Calu3 (cell line): ENCODE measurements at regions not wholly inside any gene's neighbourhood (a gene's known extent, or its start where the extent isn't known, plus 50 kb on each side); places are given as distances from the start of the nearest gene placed in this dataset.

Source experiments
- BruUV-seq: library from RNA; stranded (reverse); fragments of 400-500 nt; replicated peaks from 2 replicates; lab custom pipeline; 2021; lab: Mats Ljungman, UMichigan
- CTCF ChIA-PET: fragments of 300-600 bp; sonication (Branson Sonifier 250); formaldehyde crosslinking; loops from one replicate; lab custom pipeline; 2022; ENCODE audit warnings: antibody characterized with exemption; lab: Charles Lee
- DNase-seq: peaks from one replicate; pipeline ENCODE4 v3.0.0; 2022
- H3K27ac Mint-ChIP-seq: one replicate; pipeline ENCODE4 v1.8.0; 2022; ENCODE audit warnings: mixed read lengths; ENCODE audit not compliant: unreplicated experiment
- H3K27me3 Mint-ChIP-seq: one replicate; pipeline ENCODE4 v1.8.0; 2022; ENCODE audit warnings: mixed read lengths; ENCODE audit not compliant: unreplicated experiment
- H3K36me3 Mint-ChIP-seq: one replicate; pipeline ENCODE4 v1.8.0; 2022; ENCODE audit warnings: mild to moderate bottlenecking, moderate library complexity, mixed read lengths; ENCODE audit not compliant: insufficient read depth, unreplicated experiment
- H3K4me1 Mint-ChIP-seq: one replicate; pipeline ENCODE4 v1.8.0; 2022; ENCODE audit warnings: mild to moderate bottlenecking, low read depth, mixed read lengths; ENCODE audit not compliant: unreplicated experiment
- H3K4me3 Mint-ChIP-seq: one replicate; pipeline ENCODE4 v1.8.0; 2022; ENCODE audit warnings: mild to moderate bottlenecking, low read depth, moderate library complexity, mixed read lengths; ENCODE audit not compliant: unreplicated experiment
- H3K9me3 Mint-ChIP-seq: one replicate; pipeline ENCODE4 v1.8.0; 2022; ENCODE audit warnings: low read depth, mixed read lengths; ENCODE audit not compliant: unreplicated experiment
- CTCF ChIP-seq: fragments of 200-600 bp; IDR thresholded peaks from one replicate; pipeline ENCODE4 v1.8.0; 2022; ENCODE audit warnings: antibody characterized with exemption; ENCODE audit not compliant: unreplicated experiment
- intact Hi-C: fragments of 100-400 bp; cut with micrococcal nuclease; formaldehyde crosslinking; loops from one replicate; pipeline ENCODE4 v1.10.0; 2022; ENCODE audit not compliant: unreplicated experiment

GRCh38 chr14:98993818-98994217 is 278.2 kb downstream of the BCL11B start:
- intact Hi-C loops, result no loop called here
- no peak for TF ChIP-seq CTCF

GRCh38 chr14:98994561-98994960 is 277.4 kb downstream of the BCL11B start:
- H3K36me3 Mint-ChIP-seq, result no peaks in the 10 kb centered on the region
- H3K9me3 Mint-ChIP-seq, result peaks cover 2% of the 10 kb centered on the region
- peaks cover 11% of the 10 kb centered on the region for H3K4me1 Mint-ChIP-seq
- no TSS peak for BruUV-seq
- TF ChIP-seq CTCF, result no peak
- no peak overlapping the region for H3K27ac Mint-ChIP-seq
- H3K4me3 Mint-ChIP-seq, result no peak overlapping the region
- CTCF ChIA-PET, result no interaction called here
- peaks cover 14% of the 10 kb centered on the region for H3K27me3 Mint-ChIP-seq
- DNase-seq, result no peak
- intact Hi-C loops, result no loop called here

More at GRCh38 chr14:98993818-98994217, 278.2 kb downstream of the BCL11B start:
- Mint-ChIP-seq H3K9me3 (peaks cover 2% of the 10 kb centered on the region), H3K27me3 (peaks cover 14% of the 10 kb centered on the region), H3K4me1 (peaks cover 11% of the 10 kb centered on the region), H3K4me3 (no peak overlapping the region), H3K27ac (no peak overlapping the region), H3K36me3 (no peaks in the 10 kb centered on the region)
- no TSS peak for BruUV-seq
- no peak for DNase-seq
- CTCF ChIA-PET, result no interaction called here

- CTCF ChIA-PET, result no interaction called here
- intact Hi-C loops, result no loop called here
- no peak for DNase-seq
- Mint-ChIP-seq H3K4me3 (no peak overlapping the region), H3K4me1 (no peaks in the 10 kb centered on the region), H3K27me3 (no peaks in the 10 kb centered on the region), H3K36me3 (no peaks in the 10 kb centered on the region), H3K9me3 (no peaks in the 10 kb centered on the region), H3K27ac (no peak overlapping the region)
- TF ChIP-seq CTCF, result no peak
- BruUV-seq, result no TSS peak
Observed at GRCh38 chr14:98997526-98998205, 274.3 kb downstream of the BCL11B start.

- Mint-ChIP-seq H3K4me3 (no peak overlapping the region), H3K27ac (no peak overlapping the region), H3K9me3 (no peaks in the 10 kb centered on the region), H3K4me1 (no peaks in the 10 kb centered on the region), H3K36me3 (no peaks in the 10 kb centered on the region), H3K27me3 (no peaks in the 10 kb centered on the region)
- TF ChIP-seq CTCF, result no peak
- no peak for DNase-seq
- BruUV-seq, result no TSS peak
- CTCF ChIA-PET, result interaction anchor here (0.7 kb wide), 1 partner anchor 26 kb away, joined by 3 read pairs; no protein-coding TSS in a partner anchor
- intact Hi-C loops, result no loop called here
Observed at GRCh38 chr14:98999345-98999744, 272.7 kb downstream of the BCL11B start.
